Uterus (tissue), 3 donors: ENCODE measurements at regions not wholly inside any gene's neighbourhood (a gene's known extent, or its start where the extent isn't known, plus 50 kb on each side); places are given as distances from the start of the nearest gene placed in this dataset.

Experiments
- DNase-seq, 2 donors: peaks; one replicate each; pipeline ENCODE4 v3.0.0-alpha.2; 2019 to 2020
- H3K27ac ChIP-seq, 2 donors: fragments of 200-600 bp; sonication (generic); 1 replicate in 1 of 2; 2 replicates in 1 of 2; pipeline ENCODE4 v1.5.1; 2016 to 2018
- H3K27me3 ChIP-seq, 2 donors: fragments of 200-600 bp; sonication (generic); one replicate each; pipeline ENCODE4 v1.5.1; 2018 to 2019; ENCODE audit warnings: control low read depth in 1 of 2
- H3K36me3 ChIP-seq, 2 donors: fragments of 200-600 bp; sonication (generic); one replicate each; pipeline ENCODE4 v1.5.1; 2019; ENCODE audit warnings: control low read depth in 1 of 2
- H3K4me1 ChIP-seq, 2 donors: fragments of 200-600 bp; sonication (generic); one replicate each; pipeline ENCODE4 v1.5.1; 2018 to 2019; ENCODE audit warnings: control low read depth in 1 of 2
- H3K4me3 ChIP-seq, 2 donors: fragments of 200-600 bp; sonication (generic); 1 replicate in 1 of 2; 2 replicates in 1 of 2; pipeline ENCODE4 v1.5.1; 2018 to 2019; ENCODE audit warnings: mild to moderate bottlenecking in 1 of 2
- H3K9me3 ChIP-seq, 2 donors: fragments of 200-600 bp; sonication (generic); one replicate each; pipeline ENCODE4 v1.5.1; 2019; ENCODE audit warnings: control low read depth in 1 of 2
- CTCF ChIP-seq, 4 experiments: fragments of 200-600 bp in 2 of 4; fragments of 450-650 bp in 2 of 4; sonication (generic) in 2 of 4; IDR thresholded peaks; one replicate each; pipeline ENCODE4 v1.5.1; 2016 to 2019; ENCODE audit warnings: antibody characterized with exemption in 4 of 4, mild to moderate bottlenecking in 2 of 4, moderate library complexity in 1 of 4
- POLR2A ChIP-seq, 2 donors: fragments of 450-650 bp; IDR thresholded peaks; one replicate each; pipeline ENCODE4 v1.6.1; 2016; ENCODE audit warnings: antibody characterized with exemption in 2 of 2, mild to moderate bottlenecking in 1 of 2, moderate library complexity in 1 of 2
- intact Hi-C: fragments of 100-400 bp; cut with DNase I; formaldehyde crosslinking; loops from one replicate; pipeline ENCODE4 v1.15.1; 2023; ENCODE audit warnings: low total_unique reads
- donor health status: DM: yes; HTN: yes; CAD: no.

- H3K36me3 ChIP-seq = no peaks in the 10 kb centered on the region
- no peak overlapping the region for H3K4me3 ChIP-seq
- H3K9me3 ChIP-seq = no peaks in the 10 kb centered on the region
- no peaks in the 10 kb centered on the region for H3K27me3 ChIP-seq
- TF ChIP-seq POLR2A (IDR thresholded peaks at IDR 0.05) (no peak), CTCF (IDR thresholded peaks at IDR 0.05) (no peak)
- H3K27ac ChIP-seq = no peak overlapping the region
- intact Hi-C loops = no loop called here
- no peaks in the 10 kb centered on the region for H3K4me1 ChIP-seq
- DNase-seq = no peak
Observed at GRCh38 chr1:80445033-80445432, 1355.7 kb upstream of the ADGRL2 start.

GRCh38 chr1:80444171-80444570 lies 1356.6 kb upstream of the ADGRL2 start:
- intact Hi-C loops = no loop called here
- Histone ChIP-seq H3K27me3 (no peaks in the 10 kb centered on the region), H3K4me1 (no peaks in the 10 kb centered on the region), H3K4me3 (no peak overlapping the region), H3K9me3 (no peaks in the 10 kb centered on the region), H3K27ac (no peak overlapping the region), H3K36me3 (no peaks in the 10 kb centered on the region)
- no peak for DNase-seq
- TF ChIP-seq CTCF (IDR thresholded peaks at IDR 0.05) (no peak), POLR2A (IDR thresholded peaks at IDR 0.05) (no peak)

GRCh38 chr1:80441664-80442063 lies 1359.1 kb upstream of the ADGRL2 start:
- no peak for TF ChIP-seq POLR2A (IDR thresholded peaks at IDR 0.05)
- no peak for TF ChIP-seq CTCF (IDR thresholded peaks at IDR 0.05)
- intact Hi-C loops = no loop called here
- H3K27ac ChIP-seq = no peak overlapping the region

DNA sequence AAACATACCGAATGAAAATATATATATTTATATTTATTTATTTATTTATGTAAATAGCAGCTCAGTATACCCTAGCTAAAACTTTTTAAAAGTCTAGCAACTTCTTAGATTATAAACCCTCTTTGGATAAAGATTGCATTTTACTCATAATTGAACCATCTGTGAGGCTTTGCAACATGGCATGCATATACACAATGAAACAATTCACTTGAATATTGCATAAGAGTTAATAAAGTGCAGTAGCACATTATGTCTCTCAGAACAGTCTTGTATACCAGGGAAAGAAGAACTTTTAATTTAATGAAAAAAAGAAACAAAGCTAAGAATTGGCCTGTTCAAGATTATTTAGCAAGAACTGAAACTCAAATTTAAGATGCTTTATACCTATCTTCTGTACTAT lies 1363.9 kb upstream of the ADGRL2 start:
- H3K4me3 ChIP-seq = no peak overlapping the region
- intact Hi-C loops = no loop called here
- H3K27ac ChIP-seq = no peak overlapping the region
- no peaks in the 10 kb centered on the region for H3K27me3 ChIP-seq
- no peaks in the 10 kb centered on the region for H3K9me3 ChIP-seq
- DNase-seq = no peak
- no peaks in the 10 kb centered on the region for H3K36me3 ChIP-seq
- H3K4me1 ChIP-seq = no peaks in the 10 kb centered on the region
- TF ChIP-seq POLR2A (IDR thresholded peaks at IDR 0.05) (no peak), CTCF (IDR thresholded peaks at IDR 0.05) (no peak)

More at GRCh38 chr1:80441664-80442063, 1359.1 kb upstream of the ADGRL2 start:
- Histone ChIP-seq H3K9me3 (no peaks in the 10 kb centered on the region), H3K4me1 (no peaks in the 10 kb centered on the region), H3K36me3 (no peaks in the 10 kb centered on the region), H3K4me3 (no peak overlapping the region), H3K27me3 (no peaks in the 10 kb centered on the region)
- DNase-seq = no peak

DNA sequence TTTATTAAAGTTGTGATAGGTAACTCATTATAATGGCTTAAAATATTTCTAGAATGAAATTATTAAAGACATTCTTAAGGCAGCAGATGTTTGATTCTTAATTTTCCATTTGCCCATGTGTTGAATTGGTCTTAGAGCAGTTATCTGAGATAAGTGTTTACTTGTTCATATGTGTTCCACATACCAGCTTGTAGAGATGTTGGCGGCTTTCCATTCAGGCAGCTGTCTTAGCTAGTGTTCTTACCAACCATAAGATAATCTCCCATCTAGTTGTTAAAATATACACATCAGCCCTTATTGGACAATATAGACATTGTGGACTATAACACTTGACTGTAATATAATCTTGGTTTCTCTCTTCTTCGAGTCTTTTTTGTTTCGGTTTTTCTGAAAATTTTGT lies 1372.9 kb upstream of the ADGRL2 start:
- Histone ChIP-seq H3K36me3 (no peaks in the 10 kb centered on the region), H3K9me3 (no peaks in the 10 kb centered on the region), H3K4me1 (no peaks in the 10 kb centered on the region), H3K27ac (no peak overlapping the region), H3K27me3 (no peaks in the 10 kb centered on the region), H3K4me3 (no peak overlapping the region)
- intact Hi-C loops = no loop called here
- DNase-seq = no peak
- TF ChIP-seq POLR2A (IDR thresholded peaks at IDR 0.05) = no peak

DNA sequence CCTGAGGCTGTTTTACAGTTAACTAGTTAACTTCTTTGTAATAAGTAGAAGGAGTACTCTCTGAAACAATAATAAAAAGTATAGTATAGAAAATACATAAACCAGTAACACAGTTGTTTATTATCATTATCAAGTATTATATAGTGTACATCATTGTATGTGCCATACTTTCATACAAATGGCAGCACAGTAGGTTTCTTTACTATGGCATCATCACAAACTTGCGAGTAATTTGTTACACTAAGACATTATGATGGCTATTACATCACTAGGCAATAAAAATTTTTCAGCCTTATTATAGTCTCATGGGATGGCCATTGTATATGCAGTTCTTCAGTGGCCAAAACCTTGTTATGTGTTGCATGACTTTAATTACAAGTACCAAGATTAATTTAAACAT lies 1376.5 kb upstream of the ADGRL2 start:
- Histone ChIP-seq H3K27me3 (no peaks in the 10 kb centered on the region), H3K27ac (no peak overlapping the region), H3K4me1 (no peaks in the 10 kb centered on the region), H3K9me3 (no peaks in the 10 kb centered on the region), H3K36me3 (no peaks in the 10 kb centered on the region), H3K4me3 (no peak overlapping the region)
- no peak for TF ChIP-seq POLR2A (IDR thresholded peaks at IDR 0.05)
- TF ChIP-seq CTCF (IDR thresholded peaks at IDR 0.05) = no peak
- DNase-seq = no peak
- intact Hi-C loops = no loop called here
